Small intestine (tissue), 7 donors: ENCODE measurements at regions not wholly inside any gene's neighbourhood (a gene's known extent, or its start where the extent isn't known, plus 50 kb on each side); places are given as distances from the start of the nearest gene placed in this dataset.

Source experiments
- DNase-seq, 2 donors: peaks; one replicate each; pipeline versions ENCODE4 v3.0.0 to v3.0.0-alpha.2; 2013
- FAIRE-seq: peaks from 2 replicates; lab custom pipeline; 2012; peaks lifted over from hg19 to GRCh38; lab: Jason Lieb, UNC
- H3K27ac ChIP-seq, 3 donors: one replicate each; pipeline ENCODE4 v1.5.1; 2013; ENCODE audit warnings: low read length in 2 of 3, mild to moderate bottlenecking in 2 of 3, control low read depth in 1 of 3, inconsistent platforms in 1 of 3, low read depth in 1 of 3, moderate library complexity in 1 of 3
- H3K27me3 ChIP-seq, 3 donors: one replicate each; pipeline ENCODE4 v1.6.1; 2013; ENCODE audit warnings: low read length in 3 of 3, inconsistent platforms in 1 of 3; ENCODE audit not compliant: control insufficient read depth in 3 of 3, insufficient read depth in 3 of 3
- H3K36me3 ChIP-seq, 3 donors: one replicate each; pipeline ENCODE4 v1.6.1; 2013; ENCODE audit warnings: low read length in 3 of 3, inconsistent platforms in 1 of 3, low read depth in 1 of 3, mild to moderate bottlenecking in 1 of 3, moderate library complexity in 1 of 3; ENCODE audit not compliant: control insufficient read depth in 3 of 3, insufficient read depth in 2 of 3
- H3K4me1 ChIP-seq, 3 donors: one replicate each; pipeline ENCODE4 v1.6.1; 2013; ENCODE audit warnings: low read length in 2 of 3, inconsistent platforms in 1 of 3, low read depth in 1 of 3, mild to moderate bottlenecking in 1 of 3, moderate library complexity in 1 of 3; ENCODE audit not compliant: control insufficient read depth in 3 of 3, insufficient read depth in 2 of 3
- H3K4me3 ChIP-seq, 3 donors: one replicate each; pipeline ENCODE4 v1.5.1; 2013; ENCODE audit warnings: low read length in 3 of 3, control low read depth in 1 of 3, inconsistent platforms in 1 of 3, low read depth in 1 of 3, mild to moderate bottlenecking in 1 of 3, moderate library complexity in 1 of 3
- H3K9me3 ChIP-seq, 2 donors: one replicate each; pipeline ENCODE4 v1.6.1; 2013; ENCODE audit warnings: low read depth in 1 of 2, low read length in 1 of 2; ENCODE audit not compliant: control insufficient read depth in 2 of 2, insufficient read depth in 1 of 2
- WGBS, 3 donors: extraction: QIAGEN DNeasy Blood & Tissue Kit; methylation state at CpG; one replicate each; pipeline ENCODE4 v1.1.7; 2013; 5-methylcytosine and 5-hydroxymethylcytosine counted together
- donor health status: healthy with polysubstance abuse.
- donor health status: control.
- donor health status: control.
- donor health status: Bipolar disorder and iron deficiency.
- donor health status: healthy.

DNA sequence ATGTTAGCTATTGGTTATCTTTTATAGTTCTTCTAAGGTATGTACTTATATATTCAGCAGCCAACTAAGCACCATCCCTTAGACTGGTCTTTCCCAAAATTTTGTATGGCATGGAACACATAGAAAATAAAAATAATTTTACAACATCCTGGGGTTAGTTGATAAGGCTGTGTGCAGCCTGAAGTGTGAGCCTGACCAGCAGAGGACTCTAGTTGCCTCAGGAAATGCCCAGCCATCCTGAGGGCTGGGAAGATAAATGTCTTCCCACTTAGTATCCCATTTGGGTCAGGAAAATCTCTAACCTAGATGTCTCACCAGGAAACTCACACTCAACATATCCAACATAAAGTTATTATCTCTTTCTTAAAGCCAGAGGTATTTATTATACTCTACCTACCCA, 251.4 kb upstream of the POF1B start:
- Histone ChIP-seq H3K27me3 (no peaks in the 10 kb centered on the region), H3K4me3 (no peak overlapping the region), H3K27ac (no peak overlapping the region), H3K4me1 (no peaks in the 10 kb centered on the region), H3K9me3 (no peaks in the 10 kb centered on the region), H3K36me3 (no peaks in the 10 kb centered on the region)
- no peak for FAIRE-seq
- DNase-seq: no peak

DNA sequence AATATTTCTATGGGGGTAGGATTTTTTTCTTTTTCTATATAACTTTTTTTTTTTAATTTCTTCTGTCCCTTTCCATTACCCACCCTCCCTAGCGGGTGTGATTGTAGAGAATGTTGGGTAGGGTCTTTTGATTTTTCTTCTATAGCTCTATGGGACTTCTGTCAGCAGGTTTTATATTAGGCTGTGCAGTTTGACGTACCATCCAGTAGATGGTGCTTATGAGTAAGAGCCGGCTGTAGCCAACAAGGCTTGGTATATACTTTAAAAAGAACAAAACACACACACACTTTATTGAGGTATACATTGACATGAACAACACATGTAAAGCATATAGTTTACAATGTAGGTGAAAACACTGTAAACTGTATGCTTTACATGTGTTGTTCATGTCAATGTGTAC, 247.9 kb upstream of the POF1B start:
- H3K4me3 ChIP-seq: no peak overlapping the region
- no peaks in the 10 kb centered on the region for H3K36me3 ChIP-seq
- no peaks in the 10 kb centered on the region for H3K4me1 ChIP-seq
- no peak overlapping the region for H3K27ac ChIP-seq
- 34 to 41% (median 40%) methylated on average over 3 of the region's 3 CpGs for WGBS, 3 donors
- no peaks in the 10 kb centered on the region for H3K27me3 ChIP-seq
- no peak for DNase-seq
- FAIRE-seq: no peak
- H3K9me3 ChIP-seq: no peaks in the 10 kb centered on the region

DNA sequence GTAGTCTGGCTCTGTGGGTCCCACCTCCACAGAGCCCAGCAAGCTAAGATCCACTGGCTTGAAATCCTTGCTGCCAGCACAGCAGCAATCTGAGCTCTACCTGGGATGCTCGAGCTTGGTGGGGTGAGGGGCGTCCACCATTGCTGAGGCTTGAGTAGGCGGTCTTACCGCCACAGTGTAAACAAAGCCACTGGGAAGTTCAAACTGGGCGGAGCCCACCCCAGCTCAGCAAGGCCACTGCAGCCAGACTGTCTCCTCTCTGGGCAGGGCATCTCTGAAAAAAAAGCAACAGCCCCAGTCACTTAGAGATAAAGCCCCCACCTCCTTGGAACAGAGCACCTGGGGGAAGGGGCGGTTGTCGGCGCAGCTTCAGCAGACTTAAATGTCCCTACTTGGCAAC, 243.2 kb upstream of the POF1B start:
- Histone ChIP-seq H3K4me1 (no peaks in the 10 kb centered on the region), H3K27me3 (no peaks in the 10 kb centered on the region), H3K27ac (no peak overlapping the region), H3K4me3 (no peak overlapping the region), H3K36me3 (no peaks in the 10 kb centered on the region), H3K9me3 (no peaks in the 10 kb centered on the region)
- FAIRE-seq (no peak), DNase-seq (no peak)
- WGBS, 3 donors: 71 to 85% (median 83%) methylated on average over 8 of the region's 8 CpGs

DNA sequence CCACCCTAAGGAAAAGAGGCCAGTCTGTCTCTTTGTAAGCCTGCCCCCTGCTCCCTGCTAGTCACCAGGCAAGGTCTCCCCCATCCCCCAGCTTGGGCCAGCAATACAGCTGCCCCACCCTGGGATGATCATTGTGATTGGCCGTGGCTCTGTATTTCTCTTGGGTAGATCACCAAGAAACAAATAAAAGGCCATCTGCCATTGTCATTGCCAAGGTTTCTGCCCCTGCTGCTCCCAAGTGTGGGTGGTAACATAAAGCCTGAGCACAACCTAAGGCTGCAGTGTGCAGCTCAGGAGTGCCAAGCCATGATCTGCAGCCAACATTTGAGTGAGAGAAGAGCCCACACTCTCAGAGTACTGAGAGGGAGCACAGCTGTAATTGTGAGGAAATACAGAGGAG, 241.0 kb upstream of the POF1B start:
- Histone ChIP-seq H3K9me3 (no peaks in the 10 kb centered on the region), H3K4me3 (no peak overlapping the region), H3K27me3 (no peaks in the 10 kb centered on the region), H3K36me3 (no peaks in the 10 kb centered on the region), H3K27ac (no peak overlapping the region), H3K4me1 (no peaks in the 10 kb centered on the region)
- no peak for DNase-seq
- 64 to 100% (median 82%) methylated on average over 1 of the region's 1 CpG for WGBS, 3 donors
- no peak for FAIRE-seq

DNA sequence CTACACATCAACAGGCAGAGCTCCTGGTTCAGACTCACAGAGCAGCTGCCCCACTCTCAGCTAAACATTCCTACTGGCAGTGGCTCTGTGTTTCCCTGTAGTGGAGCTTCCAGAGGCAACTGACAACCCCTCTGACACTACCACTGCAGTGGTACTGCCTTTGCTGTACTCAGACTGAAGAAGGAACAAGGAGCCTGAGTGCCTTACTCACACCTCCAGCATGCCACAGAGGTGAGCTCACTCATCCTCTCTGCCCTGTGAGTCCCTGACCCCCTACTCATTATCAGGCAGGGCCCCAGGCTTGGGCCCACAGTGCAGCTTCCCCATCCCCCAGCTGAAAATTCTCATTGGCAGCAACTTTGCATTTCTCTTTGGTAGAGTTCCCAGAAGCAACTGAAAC, 240.5 kb upstream of the POF1B start:
- no peak overlapping the region for H3K4me3 ChIP-seq
- no peak overlapping the region for H3K27ac ChIP-seq
- H3K36me3 ChIP-seq: no peaks in the 10 kb centered on the region
- H3K4me1 ChIP-seq: no peaks in the 10 kb centered on the region
- no peaks in the 10 kb centered on the region for H3K27me3 ChIP-seq
- no peaks in the 10 kb centered on the region for H3K9me3 ChIP-seq
- no peak for DNase-seq
- no peak for FAIRE-seq

GRCh38 chrX:85611926-85612325, 232.5 kb upstream of the POF1B start:
- DNase-seq: peak in 1 of 2 donors; percentile 0
- H3K27me3 ChIP-seq: no peaks in the 10 kb centered on the region
- H3K4me3 ChIP-seq: no peak overlapping the region
- no peaks in the 10 kb centered on the region for H3K36me3 ChIP-seq
- no peak overlapping the region for H3K27ac ChIP-seq
- no peaks in the 10 kb centered on the region for H3K9me3 ChIP-seq
- no peaks in the 10 kb centered on the region for H3K4me1 ChIP-seq
- FAIRE-seq: peak; percentile 73

DNA sequence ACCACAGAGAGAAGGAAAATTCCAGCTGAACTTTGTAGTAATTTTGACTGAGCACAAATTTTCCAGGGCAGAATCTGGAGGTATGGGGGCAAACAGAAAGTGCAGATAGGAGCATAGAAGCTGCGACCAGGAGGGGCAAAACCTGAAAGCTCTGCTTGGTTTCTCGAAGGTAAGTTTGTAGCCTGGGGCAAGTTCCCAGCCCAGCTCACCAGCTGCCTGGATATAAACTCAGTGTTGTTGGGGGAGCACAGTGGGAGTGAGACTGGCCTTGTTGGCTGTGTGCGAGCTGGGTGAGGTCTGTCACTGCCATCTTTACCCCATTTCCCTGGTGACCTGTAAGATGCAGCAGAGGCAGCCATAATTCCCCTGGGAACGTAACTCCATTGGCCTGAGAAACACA, 213.5 kb upstream of the POF1B start:
- FAIRE-seq: no peak
- Histone ChIP-seq H3K36me3 (no peaks in the 10 kb centered on the region), H3K4me1 (no peaks in the 10 kb centered on the region), H3K27me3 (no peaks in the 10 kb centered on the region), H3K27ac (no peak overlapping the region), H3K4me3 (no peak overlapping the region), H3K9me3 (peaks cover 0 to 2% of the 10 kb centered on the region in 2 donors)
- DNase-seq: no peak
- 64 to 83% (median 78%) methylated on average over 4 of the region's 4 CpGs for WGBS, 3 donors

- no peaks in the 10 kb centered on the region for H3K4me1 ChIP-seq
- no peak overlapping the region for H3K27ac ChIP-seq
- peaks cover 0 to 2% of the 10 kb centered on the region in 2 donors for H3K9me3 ChIP-seq
- FAIRE-seq: no peak
- no peaks in the 10 kb centered on the region for H3K36me3 ChIP-seq
- no peaks in the 10 kb centered on the region for H3K27me3 ChIP-seq
- H3K4me3 ChIP-seq: no peak overlapping the region
- DNase-seq: no peak
Measured at GRCh38 chrX:85591536-85591935, 212.1 kb upstream of the POF1B start.

GRCh38 chrX:85590638-85591037, 211.2 kb upstream of the POF1B start:
- 56 to 66% (median 63%) methylated on average over 2 of the region's 2 CpGs for WGBS, 3 donors
- DNase-seq (no peak), FAIRE-seq (no peak)
- Histone ChIP-seq H3K4me1 (no peaks in the 10 kb centered on the region), H3K9me3 (peaks cover 0 to 2% of the 10 kb centered on the region in 2 donors), H3K27me3 (no peaks in the 10 kb centered on the region), H3K36me3 (no peaks in the 10 kb centered on the region), H3K4me3 (no peak overlapping the region), H3K27ac (no peak overlapping the region)
